GM12865 (cell line): ENCODE measurements at regions not wholly inside any gene's neighbourhood (a gene's known extent, or its start where the extent isn't known, plus 50 kb on each side); places are given as distances from the start of the nearest gene placed in this dataset.
A peak's percentile ranks its signal among the peaks of the same experiment; 100 is the strongest.

Experiments
- DNase-seq: peaks from one replicate; pipeline ENCODE4 v3.0.0; 2010; ENCODE audit warnings: low read depth
- H3K4me3 ChIP-seq: 2 replicates; pipeline ENCODE4 v1.5.1; 2011; ENCODE audit warnings: mild to moderate bottlenecking, low read depth, low read length, control low read depth
- TF ChIP-seq, protein P1 (sequence below): IDR thresholded peaks from 2 replicates; pipeline ENCODE4 v1.5.1; 2011; ENCODE audit warnings: low read length, control low read depth, low read depth, inconsistent platforms; ENCODE audit not compliant: insufficient read depth; ENCODE audit errors: missing control alignments

DNA sequence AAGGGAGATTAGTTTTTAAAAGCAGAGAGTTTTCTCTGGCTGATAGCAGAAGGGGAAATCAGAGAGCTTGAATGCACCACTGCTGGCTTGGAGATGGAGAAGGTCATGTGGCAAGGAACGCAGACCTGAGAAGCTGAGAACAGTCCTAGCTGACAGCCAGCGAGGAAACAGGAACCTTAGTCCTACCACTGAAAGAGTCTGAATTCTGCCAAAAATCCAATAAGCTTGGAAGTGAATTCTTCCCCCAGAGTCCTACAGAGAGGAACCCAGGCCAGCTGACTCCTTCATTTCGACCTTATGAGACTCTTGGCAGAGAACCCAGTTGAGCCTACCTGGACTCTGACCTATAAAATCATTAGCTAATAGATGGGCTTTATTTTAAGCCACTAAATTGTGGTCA lies 371.9 kb upstream of the TNP1 start:
- no peak for DNase-seq
- no peak overlapping the region for H3K4me3 ChIP-seq
- TF ChIP-seq, protein P1, sequence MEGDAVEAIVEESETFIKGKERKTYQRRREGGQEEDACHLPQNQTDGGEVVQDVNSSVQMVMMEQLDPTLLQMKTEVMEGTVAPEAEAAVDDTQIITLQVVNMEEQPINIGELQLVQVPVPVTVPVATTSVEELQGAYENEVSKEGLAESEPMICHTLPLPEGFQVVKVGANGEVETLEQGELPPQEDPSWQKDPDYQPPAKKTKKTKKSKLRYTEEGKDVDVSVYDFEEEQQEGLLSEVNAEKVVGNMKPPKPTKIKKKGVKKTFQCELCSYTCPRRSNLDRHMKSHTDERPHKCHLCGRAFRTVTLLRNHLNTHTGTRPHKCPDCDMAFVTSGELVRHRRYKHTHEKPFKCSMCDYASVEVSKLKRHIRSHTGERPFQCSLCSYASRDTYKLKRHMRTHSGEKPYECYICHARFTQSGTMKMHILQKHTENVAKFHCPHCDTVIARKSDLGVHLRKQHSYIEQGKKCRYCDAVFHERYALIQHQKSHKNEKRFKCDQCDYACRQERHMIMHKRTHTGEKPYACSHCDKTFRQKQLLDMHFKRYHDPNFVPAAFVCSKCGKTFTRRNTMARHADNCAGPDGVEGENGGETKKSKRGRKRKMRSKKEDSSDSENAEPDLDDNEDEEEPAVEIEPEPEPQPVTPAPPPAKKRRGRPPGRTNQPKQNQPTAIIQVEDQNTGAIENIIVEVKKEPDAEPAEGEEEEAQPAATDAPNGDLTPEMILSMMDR, result no peak

DNA sequence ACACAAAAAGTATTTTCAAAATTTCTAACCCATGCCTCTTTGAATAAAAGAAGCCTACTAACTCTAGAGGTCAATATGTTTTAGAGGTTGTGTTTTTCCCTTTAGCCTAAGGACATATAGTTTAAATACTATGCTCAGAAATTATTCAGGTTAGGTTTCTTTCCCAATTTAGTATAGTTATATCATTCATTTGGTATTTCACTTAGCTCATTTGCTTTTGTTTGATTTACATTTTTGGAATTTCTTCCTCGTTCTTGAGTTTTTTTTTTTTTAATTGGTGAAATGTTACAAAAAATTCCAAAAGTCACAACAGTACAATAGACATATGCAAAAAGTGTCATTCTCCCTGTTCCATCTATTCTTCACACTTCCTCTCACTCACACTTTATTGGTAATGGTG lies 371.3 kb upstream of the TNP1 start:
- TF ChIP-seq, protein P1, result no peak
- no peak for DNase-seq
- no peak overlapping the region for H3K4me3 ChIP-seq

DNA sequence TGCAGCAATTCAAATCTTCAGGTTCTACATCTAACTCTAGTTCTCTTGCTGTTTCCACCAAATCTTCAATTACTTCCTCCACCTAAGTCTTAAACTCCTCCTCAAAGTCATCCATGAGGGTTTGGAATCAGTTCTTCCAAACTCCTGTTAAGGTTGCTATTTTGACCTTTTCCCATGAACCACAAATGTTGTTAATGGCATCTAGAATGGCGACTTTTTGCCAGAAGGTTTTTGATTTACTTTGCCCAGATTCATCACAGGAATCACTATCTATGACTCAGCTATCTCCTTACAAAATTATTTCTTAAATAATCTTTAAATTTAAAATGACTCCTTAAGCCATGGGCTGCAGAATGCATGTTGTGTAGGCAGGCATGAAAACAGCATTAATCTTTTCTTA lies 368.9 kb upstream of the TNP1 start:
- TF ChIP-seq, protein P1, result no peak
- no peak overlapping the region for H3K4me3 ChIP-seq
- DNase-seq, result no peak

DNA sequence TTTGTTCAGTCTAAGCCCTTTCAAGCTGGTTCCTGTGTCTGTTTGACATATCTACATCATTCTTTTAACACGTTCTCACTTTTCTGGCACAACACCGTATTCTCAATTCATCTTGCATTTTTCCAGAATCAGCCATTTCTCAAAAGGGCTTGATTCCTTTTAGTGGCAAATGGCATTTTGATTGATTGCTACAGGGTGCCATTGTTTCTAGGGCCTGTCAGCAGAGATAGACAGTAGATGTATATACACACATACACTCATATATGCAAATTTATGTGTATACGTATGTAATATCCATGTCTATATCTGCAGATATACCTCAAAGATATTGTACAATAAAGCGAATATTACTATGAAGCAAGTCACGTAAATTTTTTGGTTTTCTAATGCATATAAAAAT lies 367.9 kb upstream of the TNP1 start:
- TF ChIP-seq, protein P1, result no peak
- no peak overlapping the region for H3K4me3 ChIP-seq
- no peak for DNase-seq

DNA sequence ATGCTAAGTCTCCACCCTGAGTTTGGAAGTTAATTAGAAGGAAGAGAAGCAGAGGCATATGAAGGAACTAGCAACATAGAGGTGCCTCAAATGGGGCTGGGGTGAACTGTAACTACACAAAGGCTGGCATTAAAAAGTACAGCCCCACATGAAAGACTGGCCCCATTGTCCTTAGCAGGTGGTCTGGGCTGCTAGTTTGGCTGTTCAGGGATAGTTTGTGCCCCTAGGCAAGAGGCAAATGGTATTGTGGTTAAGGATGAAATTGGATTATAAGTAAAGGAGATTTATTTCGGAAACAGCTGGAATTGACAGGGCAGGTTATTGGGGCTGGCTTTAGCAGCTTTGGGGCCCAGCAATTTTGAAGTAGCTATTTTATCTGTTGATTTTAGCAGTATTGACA lies 365.7 kb upstream of the TNP1 start:
- no peak for DNase-seq
- no peak overlapping the region for H3K4me3 ChIP-seq
- TF ChIP-seq, protein P1, result no peak

DNA sequence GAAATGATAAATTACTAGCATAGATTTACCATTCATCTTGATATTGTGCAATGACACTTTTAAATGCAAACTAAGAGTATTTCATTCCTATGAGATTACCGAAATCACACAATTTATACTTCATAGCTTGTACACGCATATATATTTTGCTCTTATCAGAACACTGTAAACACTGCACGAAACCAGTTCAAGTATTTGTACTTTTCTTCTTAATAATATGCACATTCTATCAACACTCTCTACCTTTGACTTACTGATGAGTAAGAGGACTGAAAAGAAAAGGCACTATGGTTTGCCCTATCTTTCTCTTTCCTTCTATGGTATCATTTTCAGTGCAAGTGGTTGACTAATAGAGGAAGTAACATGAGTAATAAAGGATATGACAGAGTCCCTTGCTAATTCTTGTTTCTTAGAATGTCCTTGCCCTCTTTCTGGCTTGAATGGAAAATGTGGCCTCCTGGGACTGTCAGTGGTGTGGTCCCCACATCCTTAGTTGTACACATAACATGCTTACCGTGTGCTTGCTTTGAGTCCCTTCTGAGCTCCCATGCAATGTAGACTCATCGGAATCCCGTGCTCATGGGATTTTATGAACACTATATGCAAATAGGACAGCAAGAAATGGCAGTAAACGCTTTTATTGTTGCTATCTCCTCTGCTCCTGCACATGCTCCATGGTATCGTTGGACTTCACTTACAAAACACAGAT lies 363.5 kb upstream of the TNP1 start:
- peak; percentile 92 for DNase-seq
- no peak overlapping the region for H3K4me3 ChIP-seq
- TF ChIP-seq, protein P1, result no peak

DNA sequence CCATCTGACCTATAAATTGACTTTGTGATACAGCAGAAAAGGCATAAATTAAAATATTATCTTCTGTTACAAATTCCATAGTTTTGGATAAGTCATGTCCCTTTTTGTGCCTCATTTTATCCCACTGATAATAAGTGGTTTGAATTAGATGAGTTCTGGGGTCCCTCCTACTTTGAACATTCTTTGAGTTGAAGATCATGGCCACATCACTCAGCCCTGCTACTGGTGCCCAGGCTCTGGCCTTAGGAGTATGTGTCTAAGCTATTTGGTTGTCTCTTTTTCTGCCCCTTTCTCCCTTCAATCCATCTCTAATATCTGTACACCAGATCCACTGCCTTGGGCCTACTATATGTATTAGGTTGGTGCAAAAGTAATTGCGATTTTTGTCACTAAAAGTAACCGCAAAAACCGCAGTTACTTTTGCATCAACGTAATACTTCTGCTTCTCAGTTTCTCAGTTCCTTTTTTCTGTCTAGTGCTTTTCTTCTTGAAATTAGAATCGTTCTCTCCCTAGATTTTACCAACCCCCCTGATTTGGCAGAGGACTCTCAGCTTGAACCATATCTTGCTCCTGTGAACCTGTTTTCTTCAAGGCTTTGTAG lies 362.5 kb upstream of the TNP1 start:
- DNase-seq, result peak; percentile 90
- TF ChIP-seq, protein P1, result no peak
- H3K4me3 ChIP-seq, result no peak overlapping the region
